ENCODE measurements at regions not wholly inside any gene's neighbourhood (a gene's known extent, or its start where the extent isn't known, plus 50 kb on each side); places are given as distances from the start of the nearest gene placed in this dataset.

GRCh38 chr10:125373546-125373945 lies 213.2 kb upstream of the CTBP2 start:
- Histone ChIP-seq H3K27ac (ENCODE audit: low read depth, low read length) (no peak overlapping the region), H3K27me3 (ENCODE audit: control insufficient read depth in 1 of 2, insufficient read depth in 2 of 2, low read length in 2 of 2) (no peaks in the 10 kb centered on the region), H3K9me3 (ENCODE audit: control insufficient read depth in 1 of 2, low read length in 2 of 2) (no peaks in the 10 kb centered on the region), H3K4me1 (ENCODE audit: control insufficient read depth in 1 of 2, insufficient read depth in 2 of 2, low read length in 2 of 2) (no peaks in the 10 kb centered on the region), H3K4me3 (ENCODE audit: low read depth in 1 of 2, low read length in 2 of 2) (no peak overlapping the region), H3K36me3 (ENCODE audit: control insufficient read depth in 1 of 2, insufficient read depth in 2 of 2, low read length in 2 of 2) (no peaks in the 10 kb centered on the region), H3K9ac (ENCODE audit: low read depth in 1 of 2, low read length in 2 of 2) (no peak overlapping the region)

DNA sequence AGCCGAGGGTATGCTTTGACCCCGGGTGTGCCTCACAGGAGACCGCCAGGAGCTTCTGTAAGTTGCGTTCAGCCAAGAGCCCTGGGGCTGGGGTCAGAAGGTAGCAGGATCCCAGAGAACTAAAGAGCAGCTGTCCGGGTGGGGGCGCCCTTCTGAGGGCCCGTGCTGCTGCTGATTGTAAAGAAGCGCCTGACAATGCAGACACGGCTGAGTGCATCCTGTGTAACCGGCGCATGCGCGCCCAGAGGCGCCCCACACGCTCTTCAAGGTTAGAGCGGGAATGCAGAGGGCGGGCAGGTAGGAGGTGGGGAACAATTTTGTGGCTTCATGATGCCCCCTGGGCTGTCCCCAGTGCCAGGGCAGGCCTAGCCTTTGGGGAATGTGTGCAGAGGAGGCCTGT lies 210.2 kb upstream of the CTBP2 start:
- no peak overlapping the region for H3K27ac ChIP-seq (ENCODE audit: low read depth, low read length)
- H3K9me3 ChIP-seq (ENCODE audit: control insufficient read depth in 1 of 2, low read length in 2 of 2) = no peaks in the 10 kb centered on the region
- no peaks in the 10 kb centered on the region for H3K36me3 ChIP-seq (ENCODE audit: control insufficient read depth in 1 of 2, insufficient read depth in 2 of 2, low read length in 2 of 2)
- no peaks in the 10 kb centered on the region for H3K4me1 ChIP-seq (ENCODE audit: control insufficient read depth in 1 of 2, insufficient read depth in 2 of 2, low read length in 2 of 2)
- H3K9ac ChIP-seq (ENCODE audit: low read depth in 1 of 2, low read length in 2 of 2) = no peak overlapping the region
- H3K27me3 ChIP-seq (ENCODE audit: control insufficient read depth in 1 of 2, insufficient read depth in 2 of 2, low read length in 2 of 2) = no peaks in the 10 kb centered on the region
- H3K4me3 ChIP-seq (ENCODE audit: low read depth in 1 of 2, low read length in 2 of 2) = no peak overlapping the region

GRCh38 chr10:125369382-125370326 lies 209.3 kb upstream of the CTBP2 start:
- Histone ChIP-seq H3K4me1 (ENCODE audit: control insufficient read depth in 1 of 2, insufficient read depth in 2 of 2, low read length in 2 of 2) (no peaks in the 10 kb centered on the region), H3K9ac (ENCODE audit: low read depth in 1 of 2, low read length in 2 of 2) (no peak overlapping the region), H3K36me3 (ENCODE audit: control insufficient read depth in 1 of 2, insufficient read depth in 2 of 2, low read length in 2 of 2) (no peaks in the 10 kb centered on the region), H3K9me3 (ENCODE audit: control insufficient read depth in 1 of 2, low read length in 2 of 2) (no peaks in the 10 kb centered on the region), H3K4me3 (ENCODE audit: low read depth in 1 of 2, low read length in 2 of 2) (no peak overlapping the region), H3K27ac (ENCODE audit: low read depth, low read length) (no peak overlapping the region), H3K27me3 (ENCODE audit: control insufficient read depth in 1 of 2, insufficient read depth in 2 of 2, low read length in 2 of 2) (no peaks in the 10 kb centered on the region)

GRCh38 chr10:125368146-125368545 lies 207.8 kb upstream of the CTBP2 start:
- H3K9ac ChIP-seq (ENCODE audit: low read depth in 1 of 2, low read length in 2 of 2) = no peak overlapping the region
- no peaks in the 10 kb centered on the region for H3K9me3 ChIP-seq (ENCODE audit: control insufficient read depth in 1 of 2, low read length in 2 of 2)
- H3K27me3 ChIP-seq (ENCODE audit: control insufficient read depth in 1 of 2, insufficient read depth in 2 of 2, low read length in 2 of 2) = no peaks in the 10 kb centered on the region
- H3K36me3 ChIP-seq (ENCODE audit: control insufficient read depth in 1 of 2, insufficient read depth in 2 of 2, low read length in 2 of 2) = no peaks in the 10 kb centered on the region
- H3K4me1 ChIP-seq (ENCODE audit: control insufficient read depth in 1 of 2, insufficient read depth in 2 of 2, low read length in 2 of 2) = no peaks in the 10 kb centered on the region
- no peak overlapping the region for H3K4me3 ChIP-seq (ENCODE audit: low read depth in 1 of 2, low read length in 2 of 2)
- H3K27ac ChIP-seq (ENCODE audit: low read depth, low read length) = no peak overlapping the region

GRCh38 chr10:125363791-125364190 lies 203.4 kb upstream of the CTBP2 start:
- Histone ChIP-seq H3K9ac (ENCODE audit: low read depth in 1 of 2, low read length in 2 of 2) (no peak overlapping the region), H3K4me1 (ENCODE audit: control insufficient read depth in 1 of 2, insufficient read depth in 2 of 2, low read length in 2 of 2) (no peaks in the 10 kb centered on the region), H3K27ac (ENCODE audit: low read depth, low read length) (no peak overlapping the region), H3K27me3 (ENCODE audit: control insufficient read depth in 1 of 2, insufficient read depth in 2 of 2, low read length in 2 of 2) (no peaks in the 10 kb centered on the region), H3K9me3 (ENCODE audit: control insufficient read depth in 1 of 2, low read length in 2 of 2) (no peaks in the 10 kb centered on the region), H3K4me3 (ENCODE audit: low read depth in 1 of 2, low read length in 2 of 2) (no peak overlapping the region), H3K36me3 (ENCODE audit: control insufficient read depth in 1 of 2, insufficient read depth in 2 of 2, low read length in 2 of 2) (no peaks in the 10 kb centered on the region)

GRCh38 chr10:125362950-125363349 lies 202.6 kb upstream of the CTBP2 start:
- H3K4me1 ChIP-seq (ENCODE audit: control insufficient read depth in 1 of 2, insufficient read depth in 2 of 2, low read length in 2 of 2) = no peaks in the 10 kb centered on the region
- no peaks in the 10 kb centered on the region for H3K36me3 ChIP-seq (ENCODE audit: control insufficient read depth in 1 of 2, insufficient read depth in 2 of 2, low read length in 2 of 2)
- H3K27ac ChIP-seq (ENCODE audit: low read depth, low read length) = no peak overlapping the region
- H3K27me3 ChIP-seq (ENCODE audit: control insufficient read depth in 1 of 2, insufficient read depth in 2 of 2, low read length in 2 of 2) = no peaks in the 10 kb centered on the region
- H3K4me3 ChIP-seq (ENCODE audit: low read depth in 1 of 2, low read length in 2 of 2) = no peak overlapping the region
- H3K9ac ChIP-seq (ENCODE audit: low read depth in 1 of 2, low read length in 2 of 2) = no peak overlapping the region
- H3K9me3 ChIP-seq (ENCODE audit: control insufficient read depth in 1 of 2, low read length in 2 of 2) = no peaks in the 10 kb centered on the region

- H3K9me3 ChIP-seq (ENCODE audit: control insufficient read depth in 1 of 2, low read length in 2 of 2) = no peaks in the 10 kb centered on the region
- no peak overlapping the region for H3K27ac ChIP-seq (ENCODE audit: low read depth, low read length)
- no peaks in the 10 kb centered on the region for H3K27me3 ChIP-seq (ENCODE audit: control insufficient read depth in 1 of 2, insufficient read depth in 2 of 2, low read length in 2 of 2)
- no peak overlapping the region for H3K4me3 ChIP-seq (ENCODE audit: low read depth in 1 of 2, low read length in 2 of 2)
- no peaks in the 10 kb centered on the region for H3K36me3 ChIP-seq (ENCODE audit: control insufficient read depth in 1 of 2, insufficient read depth in 2 of 2, low read length in 2 of 2)
- no peaks in the 10 kb centered on the region for H3K4me1 ChIP-seq (ENCODE audit: control insufficient read depth in 1 of 2, insufficient read depth in 2 of 2, low read length in 2 of 2)
- no peak overlapping the region for H3K9ac ChIP-seq (ENCODE audit: low read depth in 1 of 2, low read length in 2 of 2)
These were observed 199.0 kb upstream of the CTBP2 start for GRCh38 chr10:125359401-125359800.

GRCh38 chr10:125355657-125356056 lies 195.3 kb upstream of the CTBP2 start:
- no peaks in the 10 kb centered on the region for H3K9me3 ChIP-seq (ENCODE audit: control insufficient read depth in 1 of 2, low read length in 2 of 2)
- H3K4me3 ChIP-seq (ENCODE audit: low read depth in 1 of 2, low read length in 2 of 2) = no peak overlapping the region
- H3K36me3 ChIP-seq (ENCODE audit: control insufficient read depth in 1 of 2, insufficient read depth in 2 of 2, low read length in 2 of 2) = no peaks in the 10 kb centered on the region
- H3K4me1 ChIP-seq (ENCODE audit: control insufficient read depth in 1 of 2, insufficient read depth in 2 of 2, low read length in 2 of 2) = no peaks in the 10 kb centered on the region
- no peak overlapping the region for H3K9ac ChIP-seq (ENCODE audit: low read depth in 1 of 2, low read length in 2 of 2)
- no peak overlapping the region for H3K27ac ChIP-seq (ENCODE audit: low read depth, low read length)
- H3K27me3 ChIP-seq (ENCODE audit: control insufficient read depth in 1 of 2, insufficient read depth in 2 of 2, low read length in 2 of 2) = no peaks in the 10 kb centered on the region

- Histone ChIP-seq H3K36me3 (ENCODE audit: control insufficient read depth in 1 of 2, insufficient read depth in 2 of 2, low read length in 2 of 2) (no peaks in the 10 kb centered on the region), H3K9ac (ENCODE audit: low read depth in 1 of 2, low read length in 2 of 2) (no peak overlapping the region), H3K27ac (ENCODE audit: low read depth, low read length) (no peak overlapping the region), H3K27me3 (ENCODE audit: control insufficient read depth in 1 of 2, insufficient read depth in 2 of 2, low read length in 2 of 2) (no peaks in the 10 kb centered on the region), H3K4me3 (ENCODE audit: low read depth in 1 of 2, low read length in 2 of 2) (no peak overlapping the region), H3K4me1 (ENCODE audit: control insufficient read depth in 1 of 2, insufficient read depth in 2 of 2, low read length in 2 of 2) (no peaks in the 10 kb centered on the region), H3K9me3 (ENCODE audit: control insufficient read depth in 1 of 2, low read length in 2 of 2) (no peaks in the 10 kb centered on the region)
These were observed 190.2 kb upstream of the CTBP2 start for GRCh38 chr10:125350519-125350918.

- Histone ChIP-seq H3K4me3 (ENCODE audit: low read depth in 1 of 2, low read length in 2 of 2) (no peak overlapping the region), H3K9me3 (ENCODE audit: control insufficient read depth in 1 of 2, low read length in 2 of 2) (no peaks in the 10 kb centered on the region), H3K36me3 (ENCODE audit: control insufficient read depth in 1 of 2, insufficient read depth in 2 of 2, low read length in 2 of 2) (no peaks in the 10 kb centered on the region), H3K27me3 (ENCODE audit: control insufficient read depth in 1 of 2, insufficient read depth in 2 of 2, low read length in 2 of 2) (no peaks in the 10 kb centered on the region), H3K4me1 (ENCODE audit: control insufficient read depth in 1 of 2, insufficient read depth in 2 of 2, low read length in 2 of 2) (no peaks in the 10 kb centered on the region), H3K9ac (ENCODE audit: low read depth in 1 of 2, low read length in 2 of 2) (no peak overlapping the region), H3K27ac (ENCODE audit: low read depth, low read length) (no peak overlapping the region)
These were observed 188.2 kb upstream of the CTBP2 start for GRCh38 chr10:125348536-125348935.
